ENCODE measurements at regions not wholly inside any gene's neighbourhood (a gene's known extent, or its start where the extent isn't known, plus 50 kb on each side); places are given as distances from the start of the nearest gene placed in this dataset.
A peak's percentile ranks its signal among the peaks of the same experiment; 100 is the strongest.

DNA sequence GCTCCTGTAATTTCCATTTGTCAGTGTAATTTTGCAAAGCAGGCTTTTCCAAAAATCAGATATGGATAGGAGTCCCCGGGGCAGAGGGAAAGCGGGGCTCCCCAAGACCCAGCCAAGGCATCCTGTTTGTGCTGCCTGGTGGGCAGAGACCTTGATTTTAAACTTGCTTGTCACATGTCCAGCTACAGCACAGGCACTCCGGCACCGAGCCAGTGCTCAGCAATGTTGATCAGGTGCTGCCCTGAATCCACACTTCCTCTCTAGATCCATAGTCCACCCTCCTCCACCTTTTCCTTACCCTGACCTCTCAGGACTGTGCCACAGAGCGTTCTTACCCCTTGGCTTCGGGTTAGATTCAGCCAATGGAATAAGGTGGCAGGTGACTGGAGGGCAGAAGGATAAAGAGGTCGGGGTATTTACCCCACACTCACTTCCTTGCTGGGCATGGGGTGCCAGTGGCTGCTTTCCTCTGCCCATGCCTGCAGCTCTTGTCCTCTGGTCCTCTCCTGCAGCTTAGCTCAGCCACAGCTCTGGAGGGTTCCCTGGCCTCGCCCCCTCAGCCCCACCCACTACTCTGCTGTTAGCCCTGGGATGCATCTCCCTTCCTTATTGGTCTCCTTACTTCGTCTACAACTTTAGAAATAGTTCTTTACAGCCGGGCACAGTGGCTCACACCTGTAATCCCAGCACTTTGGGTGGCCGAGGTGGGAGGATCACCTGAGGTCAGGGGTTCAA, 80.1 kb downstream of the IRF2BPL start:
- Histone ChIP-seq H3K27me3 (ENCODE audit: insufficient read depth) (no peaks in the 10 kb centered on the region), H4K20me1 (ENCODE audit: insufficient read depth) (no peaks in the 10 kb centered on the region), H3K9me3 (no peaks in the 10 kb centered on the region), H3K4me1 (ENCODE audit: control insufficient read depth in 1 of 2, insufficient read depth in 2 of 2, low read depth in 1 of 2, low read length in 1 of 2) (peaks cover 46 to 51% of the 10 kb centered on the region in 2 experiments), H3K27ac (ENCODE audit: low read depth in 2 of 2, low read length in 1 of 2) (peak overlapping the region; percentile 99), H3K36me3 (replicated peaks in 1 of 2; ENCODE audit: control insufficient read depth in 1 of 2, insufficient read depth in 2 of 2, low read length in 1 of 2) (no peaks in the 10 kb centered on the region), H3K4me3 (ENCODE audit: low read depth in 2 of 2, low read length in 1 of 2) (no peak overlapping the region), H3K9me2 (no peaks in the 10 kb centered on the region), H3F3A (replicated peaks; ENCODE audit: insufficient read depth) (peaks cover 52% of the 10 kb centered on the region), H2AFZ (ENCODE audit: low read depth) (no peak overlapping the region), H3K9ac (peak overlapping the region; percentile 72; the same call in 1 of the 2 replicates), H3K4me2 (peak overlapping the region; percentile 77), H3K79me2 (ENCODE audit: insufficient read depth) (no peaks in the 10 kb centered on the region)
- CTCF ChIA-PET, result interaction anchor here (0.7 to 3.9 kb wide), 9 partner anchors 9 to 105 kb away, joined by 3 to 30 read pairs (median 6); partner anchors contain the start of gene IRF2BPL
- 60% methylated on average over 11 of the region's 11 CpGs for WGBS (ENCODE audit: low lambda C conversion rate)
- POLR2A ChIA-PET, result interaction anchor here (1.2 to 2.0 kb wide), 3 partner anchors 29 to 91 kb away, joined by 5 to 9 read pairs (median 6); no protein-coding TSS in a partner anchor
- DNase-seq, result no peak
- TF ChIP-seq GATA2 (CRISPR knock-in tag; IDR thresholded peaks at IDR 0.05), result no peak
- no peak for TF ChIP-seq GABPA (IDR thresholded peaks at IDR 0.05; ENCODE audit: low read depth)
- TF ChIP-seq ZBTB33 (IDR thresholded peaks at IDR 0.05; ENCODE audit: borderline replicate concordance, low read depth), result no peak
- no peak for TF ChIP-seq RAD21 (IDR thresholded peaks at IDR 0.05; ENCODE audit: low read length)
- TF ChIP-seq RFX5 (IDR thresholded peaks at IDR 0.05; ENCODE audit: low read length), result no peak
- TF ChIP-seq NRF1 (IDR thresholded peaks at IDR 0.05; ENCODE audit: low read depth, low read length), result no peak
- no peak for TF ChIP-seq TAF1 (IDR thresholded peaks at IDR 0.05; ENCODE audit: borderline replicate concordance, low read depth, low read length)
- no peak for TF ChIP-seq PBX3 (IDR thresholded peaks at IDR 0.05)
- no peak for TF ChIP-seq FOXJ3 (CRISPR knock-in tag; IDR thresholded peaks at IDR 0.05)
- TF ChIP-seq USF2 (IDR thresholded peaks at IDR 0.05; ENCODE audit: borderline replicate concordance, low read depth, low read length), result no peak

- Histone ChIP-seq H3K36me3 (replicated peaks in 1 of 2; ENCODE audit: control insufficient read depth in 1 of 2, insufficient read depth in 2 of 2, low read length in 1 of 2) (no peaks in the 10 kb centered on the region), H3K9ac (peak overlapping the region; percentile 72; the same call in 1 of the 2 replicates), H3K4me1 (ENCODE audit: control insufficient read depth in 1 of 2, insufficient read depth in 2 of 2, low read depth in 1 of 2, low read length in 1 of 2) (peaks cover 43 to 46% of the 10 kb centered on the region in 2 experiments), H3K27me3 (ENCODE audit: insufficient read depth) (no peaks in the 10 kb centered on the region), H3K27ac (ENCODE audit: low read depth in 2 of 2, low read length in 1 of 2) (peak overlapping the region; percentile 99), H2AFZ (ENCODE audit: low read depth) (no peak overlapping the region), H3K9me2 (no peaks in the 10 kb centered on the region), H3F3A (replicated peaks; ENCODE audit: insufficient read depth) (peaks cover 47% of the 10 kb centered on the region), H3K79me2 (ENCODE audit: insufficient read depth) (no peaks in the 10 kb centered on the region), H3K4me3 (ENCODE audit: low read depth in 2 of 2, low read length in 1 of 2) (no peak overlapping the region), H3K9me3 (no peaks in the 10 kb centered on the region), H3K4me2 (peak overlapping the region; percentile 77), H4K20me1 (ENCODE audit: insufficient read depth) (no peaks in the 10 kb centered on the region)
- TF ChIP-seq NRF1 (IDR thresholded peaks at IDR 0.05; ENCODE audit: low read depth, low read length) (no peak), TEAD4 (IDR thresholded peaks at IDR 0.05; ENCODE audit: borderline replicate concordance, insufficient read depth) (no peak), USF1 (IDR thresholded peaks at IDR 0.05; ENCODE audit: borderline replicate concordance, low read depth) (no peak), TCF12 (IDR thresholded peaks at IDR 0.05) (no peak), NFIC (IDR thresholded peaks at IDR 0.05; ENCODE audit: borderline replicate concordance) (no peak), REST (IDR thresholded peaks at IDR 0.05; ENCODE audit: low read depth, low read length) (no peak), MEF2A (IDR thresholded peaks at IDR 0.05; ENCODE audit: borderline replicate concordance, low read depth) (no peak), YY1 (IDR thresholded peaks at IDR 0.05; ENCODE audit: low read depth) (no peak), JUND (IDR thresholded peaks at IDR 0.05) (no peak), SIN3A (IDR thresholded peaks at IDR 0.05; ENCODE audit: borderline replicate concordance, low read depth, low read length) (no peak), FOXJ3 (CRISPR knock-in tag; IDR thresholded peaks at IDR 0.05) (no peak)
- ChIA-PET POLR2A (interaction anchor here (0.6 to 2.0 kb wide), 7 partner anchors 10 to 98 kb away, joined by 3 to 9 read pairs (median 5); no protein-coding TSS in a partner anchor), CTCF (interaction anchor here (0.7 to 3.9 kb wide), 18 partner anchors 8 to 128 kb away, joined by 3 to 30 read pairs (median 4); partner anchors contain the start of gene IRF2BPL)
- no peak for DNase-seq
- 46% methylated on average over 5 of the region's 5 CpGs for WGBS (ENCODE audit: low lambda C conversion rate)
Measured at GRCh38 chr14:76947838-76948184, 80.7 kb downstream of the IRF2BPL start.
